ENCODE measurements at regions not wholly inside any gene's neighbourhood (a gene's known extent, or its start where the extent isn't known, plus 50 kb on each side); places are given as distances from the start of the nearest gene placed in this dataset.
"Not testable (repeated sequence)": the region's sequence is repeated elsewhere in the genome, so short reads cannot be mapped to it uniquely, and the experiment has no call there.

GRCh38 chr6:167420177-167420576, 95.3 kb downstream of the TTLL2 start:
- TF ChIP-seq CTCF (IDR thresholded peaks at IDR 0.05) = no peak
- H4K20me1 ChIP-seq (ENCODE audit: insufficient read depth, low read length) = no peaks in the 10 kb centered on the region
- 94% methylated on average over 11 of the region's 12 CpGs for WGBS (ENCODE audit: insufficient coverage)

GRCh38 chr6:167420858-167421766, 96.2 kb downstream of the TTLL2 start:
- Histone ChIP-seq H3K9ac (ENCODE audit: insufficient read depth, low read length, poor library complexity, severe bottlenecking) (no peak overlapping the region), H2AFZ (ENCODE audit: insufficient read depth, low read depth, low read length, poor library complexity, severe bottlenecking) (no peak overlapping the region), H3K4me1 (ENCODE audit: control insufficient read depth in 1 of 2, insufficient read depth in 2 of 2, low read length in 2 of 2) (no peaks in the 10 kb centered on the region), H3K27me3 (ENCODE audit: control insufficient read depth in 2 of 2, insufficient read depth in 2 of 2, low read length in 2 of 2) (no peaks in the 10 kb centered on the region), H4K20me1 (ENCODE audit: insufficient read depth, low read length) (no peaks in the 10 kb centered on the region), H3K27ac (ENCODE audit: low read depth in 1 of 2, low read length in 2 of 2) (no peak overlapping the region), H3K4me3 (replicated peaks in 1 of 3; ENCODE audit: low read depth in 2 of 3, low read length in 3 of 3) (no peak overlapping the region), H3K4me2 (replicated peaks; ENCODE audit: extremely low read depth, low read length, poor library complexity, severe bottlenecking) (no peak overlapping the region), H3K36me3 (replicated peaks in 1 of 2; ENCODE audit: control insufficient read depth in 1 of 2, insufficient read depth in 2 of 2, low read length in 2 of 2) (no peaks in the 10 kb centered on the region), H3K9me3 (replicated peaks in 1 of 2; ENCODE audit: control insufficient read depth in 1 of 2, insufficient read depth in 1 of 2, low read length in 2 of 2) (peaks cover 6 to 15% of the 10 kb centered on the region in 2 donors), H3K79me2 (ENCODE audit: insufficient read depth, low read length) (no peaks in the 10 kb centered on the region)
- no peak overlapping the region for H3K27ac Mint-ChIP-seq
- no peaks in the 10 kb centered on the region for H3K36me3 Mint-ChIP-seq
- intact Hi-C loops (cut with micrococcal nuclease) = no loop called here
- no peak overlapping the region for H3K4me3 Mint-ChIP-seq
- no peak for TF ChIP-seq CTCF (IDR thresholded peaks at IDR 0.05)
- no peaks in the 10 kb centered on the region for H3K4me1 Mint-ChIP-seq
- 80% methylated on average over 33 of the region's 39 CpGs for WGBS (ENCODE audit: insufficient coverage)
- H3K27me3 Mint-ChIP-seq (ENCODE audit: low read depth in 3 of 3) = peaks cover 0 to 10% (median 7%) of the 10 kb centered on the region in 3 donors
- no peak for DNase-seq
- H3K9me3 Mint-ChIP-seq = peaks cover 4 to 13% (median 10%) of the 10 kb centered on the region in 7 donors

More at GRCh38 chr6:167420177-167420576, 95.3 kb downstream of the TTLL2 start:
- no peak overlapping the region for H3K9ac ChIP-seq (ENCODE audit: insufficient read depth, low read length, poor library complexity, severe bottlenecking)
- no peaks in the 10 kb centered on the region for H3K4me1 Mint-ChIP-seq
- H3K4me3 Mint-ChIP-seq = no peak overlapping the region
- H3K27me3 ChIP-seq (ENCODE audit: control insufficient read depth in 2 of 2, insufficient read depth in 2 of 2, low read length in 2 of 2) = no peaks in the 10 kb centered on the region
- H3K79me2 ChIP-seq (ENCODE audit: insufficient read depth, low read length) = no peaks in the 10 kb centered on the region
- no peaks in the 10 kb centered on the region for H3K36me3 ChIP-seq (replicated peaks in 1 of 2; ENCODE audit: control insufficient read depth in 1 of 2, insufficient read depth in 2 of 2, low read length in 2 of 2)
- H3K27ac Mint-ChIP-seq = no peak overlapping the region
- no peaks in the 10 kb centered on the region for H3K36me3 Mint-ChIP-seq
- no peaks in the 10 kb centered on the region for H3K4me1 ChIP-seq (ENCODE audit: control insufficient read depth in 1 of 2, insufficient read depth in 2 of 2, low read length in 2 of 2)
- H3K27ac ChIP-seq (ENCODE audit: low read depth in 1 of 2, low read length in 2 of 2) = no peak overlapping the region
- peaks cover 6 to 15% of the 10 kb centered on the region in 2 donors for H3K9me3 ChIP-seq (replicated peaks in 1 of 2; ENCODE audit: control insufficient read depth in 1 of 2, insufficient read depth in 1 of 2, low read length in 2 of 2)
- intact Hi-C loops (cut with micrococcal nuclease) = no loop called here
- no peak overlapping the region for H3K4me3 ChIP-seq (replicated peaks in 1 of 3; ENCODE audit: low read depth in 2 of 3, low read length in 3 of 3)
- H3K9me3 Mint-ChIP-seq = peaks cover 4 to 13% (median 10%) of the 10 kb centered on the region in 7 donors
- H2AFZ ChIP-seq (ENCODE audit: insufficient read depth, low read depth, low read length, poor library complexity, severe bottlenecking) = no peak overlapping the region
- H3K27me3 Mint-ChIP-seq (ENCODE audit: low read depth in 3 of 3) = peaks cover 0 to 12% (median 7%) of the 10 kb centered on the region in 3 donors
- H3K4me2 ChIP-seq (replicated peaks; ENCODE audit: extremely low read depth, low read length, poor library complexity, severe bottlenecking) = no peak overlapping the region
- DNase-seq = no peak

- H4K20me1 ChIP-seq (ENCODE audit: insufficient read depth, low read length); H3K27ac Mint-ChIP-seq; H3K4me3 Mint-ChIP-seq; H3K4me2 ChIP-seq (replicated peaks; ENCODE audit: extremely low read depth, low read length, poor library complexity, severe bottlenecking); H3K9ac ChIP-seq (ENCODE audit: insufficient read depth, low read length, poor library complexity, severe bottlenecking); intact Hi-C loops (cut with micrococcal nuclease); H3K27ac ChIP-seq (ENCODE audit: low read depth in 1 of 2, low read length in 2 of 2); H3K27me3 ChIP-seq (ENCODE audit: control insufficient read depth in 2 of 2, insufficient read depth in 2 of 2, low read length in 2 of 2); H2AFZ ChIP-seq (ENCODE audit: insufficient read depth, low read depth, low read length, poor library complexity, severe bottlenecking); H3K79me2 ChIP-seq (ENCODE audit: insufficient read depth, low read length); H3K4me1 Mint-ChIP-seq; H3K4me3 ChIP-seq (replicated peaks in 1 of 3; ENCODE audit: low read depth in 2 of 3, low read length in 3 of 3); DNase-seq; H3K36me3 Mint-ChIP-seq; H3K36me3 ChIP-seq (replicated peaks in 1 of 2; ENCODE audit: control insufficient read depth in 1 of 2, insufficient read depth in 2 of 2, low read length in 2 of 2); H3K4me1 ChIP-seq (ENCODE audit: control insufficient read depth in 1 of 2, insufficient read depth in 2 of 2, low read length in 2 of 2); H3K27me3 Mint-ChIP-seq (ENCODE audit: low read depth in 3 of 3): not testable (repeated sequence)
- peaks cover 6 to 15% of the 10 kb centered on the region in 2 donors for H3K9me3 ChIP-seq (replicated peaks in 1 of 2; ENCODE audit: control insufficient read depth in 1 of 2, insufficient read depth in 1 of 2, low read length in 2 of 2)
- no CpG with 5 or more reads among the region's 36 CpGs for WGBS (ENCODE audit: insufficient coverage)
- peaks cover 4 to 13% (median 10%) of the 10 kb centered on the region in 7 donors for H3K9me3 Mint-ChIP-seq
Measured at GRCh38 chr6:167421944-167422343, 97.1 kb downstream of the TTLL2 start.

All from CD14-positive monocyte (primary cell).